HCT116 (cell line): ENCODE measurements at regions not wholly inside any gene's neighbourhood (a gene's known extent, or its start where the extent isn't known, plus 50 kb on each side); places are given as distances from the start of the nearest gene placed in this dataset.

Source experiments
- ATAC-seq: fragments of 200-7000 bp; cut with Tn5 transposase; 2 replicates; pipeline ENCODE4 v1.9.1; 2020; ENCODE audit warnings: mild to moderate bottlenecking, moderate library complexity
- BruUV-seq: library from RNA; stranded (reverse); fragments of 400-500 nt; replicated peaks from 2 replicates; lab custom pipeline; 2021; lab: Mats Ljungman, UMichigan
- CTCF ChIA-PET: fragments of 300-600 bp; sonication (Branson Sonifier 250); formaldehyde crosslinking; loops from one replicate; lab custom pipeline; 2021; ENCODE audit warnings: antibody characterized with exemption; lab: Charles Lee
- POLR2A ChIA-PET: fragments of 300-600, 350-600 bp; sonication (Branson Sonifier 250); formaldehyde crosslinking; loops from one replicate; lab custom pipeline; 2021; ENCODE audit warnings: antibody characterized with exemption; lab: Charles Lee
- RAD21 ChIA-PET, 2 experiments: fragments of 300-600 bp; sonication (Branson Sonifier 250); formaldehyde crosslinking; loops; one replicate each; lab custom pipeline; 2023; ENCODE audit warnings: low total read pairs in 2 of 2; ENCODE audit not compliant: uncharacterized antibody in 2 of 2, unreplicated experiment in 2 of 2, low non-redundant PET in 1 of 2; lab: Charles Lee
- DNase-seq: peaks from one replicate; pipeline ENCODE4 v3.0.0-alpha.2; 2010; ENCODE audit warnings: low read depth, low spot score
- H2AFZ ChIP-seq: fragments of 200-600 bp; shearing (Covaris generic), sonication (generic); 2 replicates; pipeline ENCODE4 v1.6.1; 2017; ENCODE audit warnings: low read depth, mixed run types, mixed read lengths, antibody characterized with exemption, low read length; ENCODE audit not compliant: poor library complexity, severe bottlenecking
- H3K27ac ChIP-seq: 2 replicates; pipeline ENCODE4 v1.5.1; 2012; ENCODE audit warnings: low read depth, low read length
- H3K27me3 ChIP-seq: fragments of 200-600 bp; sonication (generic); 2 replicates; pipeline ENCODE4 v1.6.1; 2016; ENCODE audit warnings: mixed run types, low read length, mixed read lengths; ENCODE audit not compliant: insufficient read depth
- H3K36me3 ChIP-seq, 2 experiments: fragments of 200-500 bp in 1 of 2; fragments of 200-600 bp in 1 of 2; sonication (Bioruptor generic) in 1 of 2; sonication (generic) in 1 of 2; 2 replicates each; pipeline versions ENCODE4 v1.5.1 to v1.6.1; 2014 to 2016; ENCODE audit warnings: low read length in 2 of 2, inconsistent platforms in 1 of 2, mixed read lengths in 1 of 2, mixed run types in 1 of 2; ENCODE audit not compliant: insufficient read depth in 2 of 2, control insufficient read depth in 1 of 2
- H3K4me1 ChIP-seq, 2 experiments: fragments of 200-600 bp in 1 of 2; sonication (generic) in 1 of 2; 2 replicates each; pipeline versions ENCODE4 v1.5.1 to v1.6.1; 2012 to 2017; ENCODE audit warnings: low read length in 2 of 2, inconsistent platforms in 1 of 2, mild to moderate bottlenecking in 1 of 2, mixed read lengths in 1 of 2, mixed run types in 1 of 2, moderate library complexity in 1 of 2; ENCODE audit not compliant: insufficient read depth in 2 of 2, control insufficient read depth in 1 of 2
- H3K4me2 ChIP-seq: fragments of 200-600 bp; sonication (generic); 2 replicates; pipeline ENCODE4 v1.6.1; 2017; ENCODE audit warnings: mixed run types, low read length, mixed read lengths
- H3K4me3 ChIP-seq, 2 experiments: fragments of 200-600 bp in 1 of 2; sonication (generic) in 1 of 2; replicated peaks in 1 of 2; 2 replicates each; pipeline ENCODE4 v1.5.1; 2011 to 2016; ENCODE audit warnings: low read length in 2 of 2, control low read depth in 1 of 2, low read depth in 1 of 2, mild to moderate bottlenecking in 1 of 2, mixed read lengths in 1 of 2, mixed run types in 1 of 2
- H3K79me2 ChIP-seq: fragments of 200-600 bp; sonication (generic); 2 replicates; pipeline ENCODE4 v1.6.1; 2017; ENCODE audit warnings: mild to moderate bottlenecking, mixed run types, low read length, moderate library complexity, mixed read lengths; ENCODE audit not compliant: insufficient read depth
- H3K9ac ChIP-seq: fragments of 200-600 bp; sonication (generic); 2 replicates; pipeline ENCODE4 v1.6.1; 2016; ENCODE audit warnings: low read length, mixed read lengths
- H3K9me2 ChIP-seq: fragments of 200-600 bp; sonication (generic), shearing (Covaris generic); 2 replicates; pipeline ENCODE4 v1.6.1; 2017; ENCODE audit warnings: mixed run types, mild to moderate bottlenecking, moderate library complexity; ENCODE audit not compliant: insufficient read depth
- H3K9me3 ChIP-seq, 2 experiments: fragments of 200-500 bp in 1 of 2; fragments of 200-600 bp in 1 of 2; sonication (Bioruptor generic) in 1 of 2; sonication (generic) in 1 of 2; 2 replicates each; pipeline ENCODE4 v1.6.1; 2014 to 2017; ENCODE audit warnings: low read length in 2 of 2, mixed read lengths in 2 of 2, inconsistent platforms in 1 of 2, low read depth in 1 of 2, mild to moderate bottlenecking in 1 of 2, mixed run types in 1 of 2, moderate library complexity in 1 of 2; ENCODE audit not compliant: control insufficient read depth in 1 of 2, insufficient read depth in 1 of 2
- H4K20me1 ChIP-seq: fragments of 200-600 bp; sonication (generic), shearing (Covaris generic); 2 replicates; pipeline ENCODE4 v1.6.1; 2017; ENCODE audit warnings: mixed run types, mild to moderate bottlenecking, moderate library complexity; ENCODE audit not compliant: insufficient read depth
- CEBPB ChIP-seq: IDR thresholded peaks from 2 replicates; pipeline ENCODE4 v1.6.1; 2012; ENCODE audit warnings: low read depth
- SIN3A ChIP-seq: IDR thresholded peaks from 2 replicates; pipeline ENCODE4 v1.6.1; 2012; ENCODE audit warnings: low read depth
- TCF7L2 ChIP-seq: IDR thresholded peaks from 2 replicates; pipeline ENCODE4 v1.7.0; 2011; ENCODE audit warnings: borderline replicate concordance, inconsistent platforms; ENCODE audit not compliant: insufficient read depth, insufficient read length; ENCODE audit errors: extremely low read depth
- ZNF274 ChIP-seq: fragments of 200-500 bp; sonication (Bioruptor generic); IDR thresholded peaks from 2 replicates; pipeline ENCODE4 v1.6.1; 2014; ENCODE audit warnings: mild to moderate bottlenecking, low read depth, low read length, inconsistent platforms
- intact Hi-C: fragments of 100-400 bp; cut with micrococcal nuclease; formaldehyde crosslinking; loops from 2 replicates; pipeline ENCODE4 v1.10.0; 2022
- TF ChIP-seq, protein P1 (sequence below), 3 experiments: fragments of 200-600 bp in 1 of 3; sonication (generic) in 1 of 3; IDR thresholded peaks in 2 of 3; conservative IDR thresholded peaks in 1 of 3; 2 replicates each; pipeline ENCODE4 v1.5.1; 2012 to 2017; ENCODE audit warnings: low read depth in 2 of 3, low read length in 2 of 3, antibody characterized with exemption in 1 of 3, borderline replicate concordance in 1 of 3, control low read depth in 1 of 3, mild to moderate bottlenecking in 1 of 3, mixed read lengths in 1 of 3, mixed run types in 1 of 3, moderate library complexity in 1 of 3; ENCODE audit not compliant: insufficient read depth in 1 of 3

DNA sequence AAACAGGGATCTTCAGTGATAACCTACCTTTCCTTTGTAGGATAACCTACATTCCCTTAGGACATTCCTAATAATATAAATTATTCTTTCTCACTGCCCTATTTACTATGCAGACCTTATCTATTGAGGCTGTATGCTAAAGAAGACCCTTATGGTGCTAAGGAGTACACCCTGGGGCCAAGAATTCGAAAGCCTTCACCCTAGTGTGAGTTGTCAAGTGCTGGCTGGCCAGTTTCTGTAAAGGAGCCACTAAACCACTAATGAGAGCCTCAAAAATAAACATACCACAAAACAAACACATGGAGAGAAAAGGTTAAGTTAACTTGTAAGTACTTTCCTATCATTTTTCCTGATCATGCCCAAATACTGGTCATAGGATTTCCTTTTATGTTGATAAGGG, 315.0 kb upstream of the CAMK1G start:
- ChIA-PET RAD21 (no interaction called here), POLR2A (no interaction called here), CTCF (no interaction called here)
- DNase-seq (no peak), ATAC-seq (no peak)
- Histone ChIP-seq H3K4me2 (no peak overlapping the region), H3K79me2 (no peaks in the 10 kb centered on the region), H3K27me3 (no peaks in the 10 kb centered on the region; the same call in 1 of the 2 replicates), H2AFZ (no peak overlapping the region), H3K4me3 (no peak overlapping the region), H3K9me2 (no peaks in the 10 kb centered on the region), H3K9me3 (no peaks in the 10 kb centered on the region), H3K9ac (no peak overlapping the region), H4K20me1 (no peaks in the 10 kb centered on the region), H3K4me1 (no peaks in the 10 kb centered on the region), H3K27ac (no peak overlapping the region), H3K36me3 (no peaks in the 10 kb centered on the region)
- no peak for TF ChIP-seq CEBPB
- intact Hi-C loops, result no loop called here
- no TSS peak for BruUV-seq

DNA sequence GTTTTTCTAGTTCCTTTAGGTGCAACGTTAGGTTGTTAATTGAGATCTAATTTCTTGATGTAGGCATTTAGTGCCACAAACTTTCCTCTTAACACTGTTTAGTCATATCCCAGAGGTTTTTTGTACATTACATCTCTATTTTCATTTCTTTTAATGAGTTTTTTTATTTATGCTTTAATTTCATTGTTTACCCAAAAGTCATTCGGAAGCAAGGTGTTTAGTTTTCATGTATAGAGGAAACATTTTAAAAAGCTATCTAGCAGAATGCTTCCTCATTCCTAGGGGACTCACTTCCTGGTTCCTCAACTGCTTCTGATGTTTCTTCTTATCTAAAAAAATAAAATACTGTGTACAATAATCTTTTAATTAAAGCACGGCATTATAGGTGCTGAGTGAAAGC, 307.2 kb upstream of the CAMK1G start:
- BruUV-seq, result no TSS peak
- H2AFZ ChIP-seq, result no peak overlapping the region

DNA sequence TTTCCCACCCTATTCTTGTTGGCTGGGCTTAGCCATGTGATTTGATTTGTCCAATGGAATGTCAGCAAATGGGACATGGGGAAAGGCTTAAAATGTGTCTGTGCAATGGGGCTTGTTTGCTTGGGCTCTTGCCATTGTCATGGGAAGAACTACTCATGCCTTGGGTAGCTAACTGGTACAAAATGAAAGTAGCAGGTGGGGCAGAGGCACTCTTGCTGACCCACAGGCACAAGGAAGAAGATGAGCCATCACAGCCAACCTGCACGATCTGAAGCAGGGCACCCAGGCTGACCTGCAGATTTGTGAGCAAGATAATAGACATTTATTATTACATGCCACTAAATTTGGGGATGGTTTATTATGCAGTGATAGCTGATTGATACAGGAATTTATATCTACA, 305.9 kb upstream of the CAMK1G start:
- POLR2A ChIA-PET, result no interaction called here
- Histone ChIP-seq H2AFZ (no peak overlapping the region), H3K27me3 (no peaks in the 10 kb centered on the region), H3K9me3 (no peaks in the 10 kb centered on the region), H3K36me3 (no peaks in the 10 kb centered on the region), H3K27ac (no peak overlapping the region), H4K20me1 (no peaks in the 10 kb centered on the region), H3K4me1 (no peaks in the 10 kb centered on the region), H3K4me3 (no peak overlapping the region), H3K4me2 (no peak overlapping the region), H3K9me2 (no peaks in the 10 kb centered on the region), H3K79me2 (no peaks in the 10 kb centered on the region)
- intact Hi-C loops, result no loop called here
- RAD21 ChIA-PET, result no interaction called here
- CTCF ChIA-PET, result no interaction called here
- no TSS peak for BruUV-seq
- ATAC-seq (no peak), DNase-seq (no peak)
- TF ChIP-seq, protein P1, sequence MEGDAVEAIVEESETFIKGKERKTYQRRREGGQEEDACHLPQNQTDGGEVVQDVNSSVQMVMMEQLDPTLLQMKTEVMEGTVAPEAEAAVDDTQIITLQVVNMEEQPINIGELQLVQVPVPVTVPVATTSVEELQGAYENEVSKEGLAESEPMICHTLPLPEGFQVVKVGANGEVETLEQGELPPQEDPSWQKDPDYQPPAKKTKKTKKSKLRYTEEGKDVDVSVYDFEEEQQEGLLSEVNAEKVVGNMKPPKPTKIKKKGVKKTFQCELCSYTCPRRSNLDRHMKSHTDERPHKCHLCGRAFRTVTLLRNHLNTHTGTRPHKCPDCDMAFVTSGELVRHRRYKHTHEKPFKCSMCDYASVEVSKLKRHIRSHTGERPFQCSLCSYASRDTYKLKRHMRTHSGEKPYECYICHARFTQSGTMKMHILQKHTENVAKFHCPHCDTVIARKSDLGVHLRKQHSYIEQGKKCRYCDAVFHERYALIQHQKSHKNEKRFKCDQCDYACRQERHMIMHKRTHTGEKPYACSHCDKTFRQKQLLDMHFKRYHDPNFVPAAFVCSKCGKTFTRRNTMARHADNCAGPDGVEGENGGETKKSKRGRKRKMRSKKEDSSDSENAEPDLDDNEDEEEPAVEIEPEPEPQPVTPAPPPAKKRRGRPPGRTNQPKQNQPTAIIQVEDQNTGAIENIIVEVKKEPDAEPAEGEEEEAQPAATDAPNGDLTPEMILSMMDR (IDR thresholded peaks at IDR 0.05 in 2 of 3, conservative IDR thresholded peaks at IDR 0.05 in 1 of 3; ENCODE audit: borderline replicate concordance in 1 of 3, insufficient read depth in 1 of 3, low read depth in 2 of 3, low read length in 2 of 3), result no peak
- TF ChIP-seq TCF7L2, result no peak
- TF ChIP-seq, all 23 proteins: peak for 0
- no peak overlapping the region for H3K9ac ChIP-seq

More for the DNA sequence above, 307.2 kb upstream of the CAMK1G start:
- ChIA-PET POLR2A (no interaction called here), RAD21 (no interaction called here), CTCF (no interaction called here)
- ATAC-seq (no peak), DNase-seq (no peak)
- H3K36me3 ChIP-seq, result no peaks in the 10 kb centered on the region
- H4K20me1 ChIP-seq, result no peaks in the 10 kb centered on the region
- no peaks in the 10 kb centered on the region for H3K27me3 ChIP-seq
- no peaks in the 10 kb centered on the region for H3K79me2 ChIP-seq
- H3K27ac ChIP-seq, result no peak overlapping the region
- no peaks in the 10 kb centered on the region for H3K9me2 ChIP-seq
- TF ChIP-seq ZNF274, result no peak
- TF ChIP-seq SIN3A, result no peak
- H3K9ac ChIP-seq, result no peak overlapping the region
- intact Hi-C loops, result no loop called here
- H3K4me2 ChIP-seq, result no peak overlapping the region
- no peak overlapping the region for H3K4me3 ChIP-seq
- H3K4me1 ChIP-seq, result no peaks in the 10 kb centered on the region
- H3K9me3 ChIP-seq, result no peaks in the 10 kb centered on the region
